ENCODE measurements at regions not wholly inside any gene's neighbourhood (a gene's known extent, or its start where the extent isn't known, plus 50 kb on each side); places are given as distances from the start of the nearest gene placed in this dataset.

DNA sequence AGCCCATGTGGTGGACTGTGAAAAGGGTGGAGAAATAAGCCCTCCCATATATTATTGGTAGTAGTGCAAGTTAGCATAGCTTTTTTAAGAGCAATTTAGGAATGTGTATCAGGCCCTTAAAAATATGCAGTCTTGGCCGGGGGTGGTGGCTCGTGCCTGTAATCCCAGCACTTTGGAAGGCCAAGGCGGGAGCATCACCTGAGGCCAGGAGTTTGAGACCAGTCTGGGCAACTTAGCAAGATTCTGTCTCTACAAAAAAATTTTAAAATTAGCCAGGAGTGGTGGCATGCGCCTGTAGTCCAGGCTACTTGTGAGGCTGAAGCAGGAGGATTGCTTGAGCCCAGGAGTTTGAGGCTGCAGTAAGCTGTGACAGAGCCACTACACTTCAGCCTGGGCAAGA lies 64.2 kb upstream of the BCAT1 start:
- Histone ChIP-seq H3K4me1 (peaks cover 0 to 10% (median 0%) of the 10 kb centered on the region in 3 donors), H3K27me3 (no peaks in the 10 kb centered on the region), H3K9me3 (no peaks in the 10 kb centered on the region), H3K27ac (no peak overlapping the region), H3K36me3 (no peaks in the 10 kb centered on the region), H3K4me3 (no peak overlapping the region)
- intact Hi-C loops (cut with DNase I): no loop called here
- DNase-seq: no peak
- TF ChIP-seq, protein P1, sequence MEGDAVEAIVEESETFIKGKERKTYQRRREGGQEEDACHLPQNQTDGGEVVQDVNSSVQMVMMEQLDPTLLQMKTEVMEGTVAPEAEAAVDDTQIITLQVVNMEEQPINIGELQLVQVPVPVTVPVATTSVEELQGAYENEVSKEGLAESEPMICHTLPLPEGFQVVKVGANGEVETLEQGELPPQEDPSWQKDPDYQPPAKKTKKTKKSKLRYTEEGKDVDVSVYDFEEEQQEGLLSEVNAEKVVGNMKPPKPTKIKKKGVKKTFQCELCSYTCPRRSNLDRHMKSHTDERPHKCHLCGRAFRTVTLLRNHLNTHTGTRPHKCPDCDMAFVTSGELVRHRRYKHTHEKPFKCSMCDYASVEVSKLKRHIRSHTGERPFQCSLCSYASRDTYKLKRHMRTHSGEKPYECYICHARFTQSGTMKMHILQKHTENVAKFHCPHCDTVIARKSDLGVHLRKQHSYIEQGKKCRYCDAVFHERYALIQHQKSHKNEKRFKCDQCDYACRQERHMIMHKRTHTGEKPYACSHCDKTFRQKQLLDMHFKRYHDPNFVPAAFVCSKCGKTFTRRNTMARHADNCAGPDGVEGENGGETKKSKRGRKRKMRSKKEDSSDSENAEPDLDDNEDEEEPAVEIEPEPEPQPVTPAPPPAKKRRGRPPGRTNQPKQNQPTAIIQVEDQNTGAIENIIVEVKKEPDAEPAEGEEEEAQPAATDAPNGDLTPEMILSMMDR (IDR thresholded peaks at IDR 0.05): no peak
- no peak for TF ChIP-seq POLR2A (IDR thresholded peaks at IDR 0.05)
- WGBS, 2 donors: 77 to 86% methylated on average over 4 of the region's 4 CpGs

DNA sequence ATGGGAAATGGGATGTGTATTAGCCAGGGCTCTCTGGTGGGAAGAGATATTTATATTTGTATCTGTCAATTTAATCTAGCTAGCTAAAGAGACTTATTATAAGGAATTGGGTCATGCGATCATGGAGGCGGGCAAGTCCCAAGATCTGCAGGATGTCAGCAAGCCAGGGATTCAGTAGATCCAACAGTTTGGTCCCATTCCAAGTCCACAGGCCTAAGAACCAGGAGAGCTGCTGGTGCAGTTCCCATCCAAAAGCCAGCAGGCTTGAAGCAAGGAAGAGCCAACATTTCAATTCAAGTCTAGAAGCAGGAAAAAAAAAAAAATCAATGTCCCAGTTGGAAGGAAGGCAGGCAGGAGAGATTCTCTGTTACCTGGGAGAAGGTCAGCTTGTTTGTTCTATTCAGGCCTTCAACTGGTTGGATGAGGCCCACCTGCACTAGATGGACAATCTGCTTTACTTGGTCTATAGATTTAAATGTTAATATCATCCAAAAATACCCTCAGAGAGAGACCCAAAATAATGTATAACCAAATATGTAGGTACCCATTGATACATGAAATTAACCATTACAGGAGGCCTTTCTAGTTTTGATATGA lies 60.7 kb upstream of the BCAT1 start:
- intact Hi-C loops (cut with DNase I): no loop called here
- TF ChIP-seq, protein P1 (IDR thresholded peaks at IDR 0.05): no peak
- no peak for TF ChIP-seq POLR2A (IDR thresholded peaks at IDR 0.05)

DNA sequence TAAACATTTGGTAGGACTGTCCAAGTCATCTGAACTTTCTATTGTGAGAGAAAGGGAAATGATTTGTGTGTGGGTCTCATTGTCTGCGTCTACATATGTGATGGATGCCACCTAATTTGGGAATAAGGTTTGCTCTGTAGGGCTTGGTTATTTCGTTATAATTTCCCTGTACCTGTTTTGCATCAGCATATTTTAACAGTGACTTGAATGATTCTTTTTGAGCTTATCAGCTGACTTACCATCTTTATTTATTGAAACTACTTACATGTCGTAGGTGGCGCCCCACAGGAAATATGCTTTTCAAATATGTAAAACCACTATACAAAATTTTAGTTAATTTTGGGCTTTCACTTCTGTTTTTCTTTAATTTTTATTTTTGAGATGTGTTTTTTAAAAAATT lies 56.5 kb upstream of the BCAT1 start:
- no peaks in the 10 kb centered on the region for H3K36me3 ChIP-seq
- no peak for DNase-seq
- no peak overlapping the region for H3K4me3 ChIP-seq
- peaks cover 0 to 14% (median 0%) of the 10 kb centered on the region in 3 donors for H3K4me1 ChIP-seq
- H3K27me3 ChIP-seq: no peaks in the 10 kb centered on the region
- TF ChIP-seq, protein P1 (IDR thresholded peaks at IDR 0.05): no peak
- TF ChIP-seq POLR2A (IDR thresholded peaks at IDR 0.05): no peak
- no peaks in the 10 kb centered on the region for H3K9me3 ChIP-seq
- H3K27ac ChIP-seq: no peak overlapping the region
- intact Hi-C loops (cut with DNase I): no loop called here
- WGBS, 2 donors: 78 to 87% methylated on average over 4 of the region's 4 CpGs

More for the DNA sequence above, 60.7 kb upstream of the BCAT1 start:
- Histone ChIP-seq H3K27ac (no peak overlapping the region), H3K36me3 (no peaks in the 10 kb centered on the region), H3K4me1 (no peaks in the 10 kb centered on the region), H3K27me3 (no peaks in the 10 kb centered on the region), H3K4me3 (no peak overlapping the region), H3K9me3 (no peaks in the 10 kb centered on the region)
- DNase-seq: no peak
- 84 to 95% methylated on average over 2 of the region's 2 CpGs for WGBS, 2 donors

DNA sequence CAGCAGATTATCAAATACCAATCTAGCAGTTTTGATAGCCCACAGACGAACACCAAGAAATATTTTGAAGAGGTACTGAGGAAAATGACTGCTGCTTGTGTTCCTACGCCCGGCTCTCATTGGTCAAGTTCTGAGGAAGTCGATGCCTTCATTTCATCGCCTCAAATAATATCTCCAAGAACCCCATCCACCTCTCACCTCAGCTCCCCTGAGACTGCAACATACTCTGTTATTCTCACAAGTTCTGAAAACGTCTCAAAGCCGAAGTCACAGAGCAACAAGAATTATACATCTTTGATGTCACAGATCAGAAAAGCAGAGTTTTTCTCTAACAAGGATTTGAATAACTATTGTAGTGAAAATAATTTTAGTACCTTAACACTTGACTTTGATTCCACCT lies 55.5 kb upstream of the BCAT1 start:
- intact Hi-C loops (cut with DNase I): no loop called here
- Histone ChIP-seq H3K4me1 (peaks cover 0 to 22% (median 0%) of the 10 kb centered on the region in 3 donors), H3K27me3 (no peaks in the 10 kb centered on the region), H3K4me3 (no peak overlapping the region), H3K9me3 (no peaks in the 10 kb centered on the region), H3K27ac (no peak overlapping the region), H3K36me3 (no peaks in the 10 kb centered on the region)
- 90 to 92% methylated on average over 7 of the region's 7 CpGs for WGBS, 2 donors
- TF ChIP-seq POLR2A (IDR thresholded peaks at IDR 0.05): no peak
- TF ChIP-seq, protein P1 (IDR thresholded peaks at IDR 0.05): no peak
- DNase-seq: no peak

DNA sequence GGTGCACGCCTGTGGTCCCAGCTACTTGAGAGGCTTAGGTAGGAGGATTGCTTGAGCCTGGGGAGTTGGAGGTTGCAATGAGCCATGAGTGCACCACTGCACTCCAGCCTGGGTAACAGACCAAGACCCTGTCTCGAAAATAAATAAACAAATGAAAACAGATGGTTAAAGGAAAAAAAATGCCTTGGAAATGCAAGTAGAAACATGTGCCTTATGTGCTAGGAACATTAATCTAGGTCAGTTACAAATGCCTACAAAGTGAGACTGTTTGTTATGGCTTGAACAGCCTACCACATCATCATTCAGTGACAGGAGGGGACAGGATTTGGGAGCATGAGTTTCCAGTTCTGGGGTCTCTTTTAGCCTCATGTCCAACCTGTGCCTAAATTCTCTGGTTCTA lies 52.4 kb upstream of the BCAT1 start:
- WGBS, 2 donors: 69 to 70% methylated on average over 2 of the region's 2 CpGs
- no peaks in the 10 kb centered on the region for H3K27me3 ChIP-seq
- no peaks in the 10 kb centered on the region for H3K36me3 ChIP-seq
- TF ChIP-seq POLR2A (IDR thresholded peaks at IDR 0.05): no peak
- TF ChIP-seq, protein P1 (IDR thresholded peaks at IDR 0.05): no peak
- H3K4me3 ChIP-seq: no peak overlapping the region
- intact Hi-C loops (cut with DNase I): no loop called here
- H3K9me3 ChIP-seq: no peaks in the 10 kb centered on the region
- no peak overlapping the region for H3K27ac ChIP-seq
- H3K4me1 ChIP-seq: peaks cover 0 to 47% (median 4%) of the 10 kb centered on the region in 3 donors
- no peak for DNase-seq

All from esophagus squamous epithelium (tissue), 5 donors.